GM12872 (cell line): ENCODE measurements at regions not wholly inside any gene's neighbourhood (a gene's known extent, or its start where the extent isn't known, plus 50 kb on each side); places are given as distances from the start of the nearest gene placed in this dataset.

Experiments
- TF ChIP-seq, protein P1 (sequence below): IDR thresholded peaks from 3 replicates; pipeline ENCODE4 v1.5.1; 2011; ENCODE audit warnings: low read depth, mild to moderate bottlenecking, low read length, moderate library complexity; ENCODE audit not compliant: insufficient read depth

- TF ChIP-seq, protein P1, sequence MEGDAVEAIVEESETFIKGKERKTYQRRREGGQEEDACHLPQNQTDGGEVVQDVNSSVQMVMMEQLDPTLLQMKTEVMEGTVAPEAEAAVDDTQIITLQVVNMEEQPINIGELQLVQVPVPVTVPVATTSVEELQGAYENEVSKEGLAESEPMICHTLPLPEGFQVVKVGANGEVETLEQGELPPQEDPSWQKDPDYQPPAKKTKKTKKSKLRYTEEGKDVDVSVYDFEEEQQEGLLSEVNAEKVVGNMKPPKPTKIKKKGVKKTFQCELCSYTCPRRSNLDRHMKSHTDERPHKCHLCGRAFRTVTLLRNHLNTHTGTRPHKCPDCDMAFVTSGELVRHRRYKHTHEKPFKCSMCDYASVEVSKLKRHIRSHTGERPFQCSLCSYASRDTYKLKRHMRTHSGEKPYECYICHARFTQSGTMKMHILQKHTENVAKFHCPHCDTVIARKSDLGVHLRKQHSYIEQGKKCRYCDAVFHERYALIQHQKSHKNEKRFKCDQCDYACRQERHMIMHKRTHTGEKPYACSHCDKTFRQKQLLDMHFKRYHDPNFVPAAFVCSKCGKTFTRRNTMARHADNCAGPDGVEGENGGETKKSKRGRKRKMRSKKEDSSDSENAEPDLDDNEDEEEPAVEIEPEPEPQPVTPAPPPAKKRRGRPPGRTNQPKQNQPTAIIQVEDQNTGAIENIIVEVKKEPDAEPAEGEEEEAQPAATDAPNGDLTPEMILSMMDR = no peak
Observed at GRCh38 chr12:102609996-102610395, 129.6 kb upstream of the IGF1 start.

GRCh38 chr12:102603021-102603420 lies 122.7 kb upstream of the IGF1 start:
- TF ChIP-seq, protein P1 = no peak

GRCh38 chr12:102602521-102602920 lies 122.2 kb upstream of the IGF1 start:
- TF ChIP-seq, protein P1 = no peak

GRCh38 chr12:102601621-102602020 lies 121.3 kb upstream of the IGF1 start:
- TF ChIP-seq, protein P1 = no peak

DNA sequence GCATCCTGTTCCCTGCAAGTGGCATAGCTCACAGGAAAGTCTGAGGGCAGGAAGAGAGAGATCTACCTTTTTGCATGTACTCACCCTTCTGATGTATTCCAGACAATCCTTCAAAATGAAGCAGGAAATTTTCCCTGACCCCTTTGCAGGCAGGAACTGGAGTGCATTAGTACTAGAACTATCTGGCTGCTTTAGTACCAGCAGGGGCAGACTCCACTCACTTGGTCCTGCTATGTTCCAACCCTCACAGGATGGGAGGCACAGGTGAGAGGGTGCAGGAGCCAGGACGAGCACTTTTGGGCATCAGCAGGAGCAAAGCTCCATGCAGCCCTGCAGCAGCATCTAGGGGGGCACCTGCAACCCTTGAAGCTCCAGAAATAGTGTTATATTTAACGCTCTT lies 116.3 kb upstream of the IGF1 start:
- TF ChIP-seq, protein P1 = no peak

DNA sequence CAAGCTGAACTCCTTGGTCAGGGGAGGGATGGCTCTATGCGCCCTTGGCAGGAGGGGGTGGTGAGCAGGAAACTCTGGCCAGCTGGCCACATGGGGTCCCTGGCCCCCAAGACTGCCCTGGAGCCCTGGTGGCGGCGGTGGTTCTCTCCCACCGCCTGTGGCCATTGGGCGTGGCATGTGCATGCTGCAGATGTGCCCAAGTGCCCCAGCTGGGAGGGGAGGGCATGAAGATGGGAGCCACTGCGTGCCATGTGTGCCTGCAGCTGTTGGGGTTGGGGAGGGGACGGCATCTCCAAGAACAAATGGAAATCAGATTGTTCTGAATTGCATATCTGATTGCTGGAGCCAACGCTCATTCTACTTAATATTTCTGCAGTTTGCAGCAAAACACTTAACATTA lies 115.7 kb upstream of the IGF1 start:
- TF ChIP-seq, protein P1 = no peak

DNA sequence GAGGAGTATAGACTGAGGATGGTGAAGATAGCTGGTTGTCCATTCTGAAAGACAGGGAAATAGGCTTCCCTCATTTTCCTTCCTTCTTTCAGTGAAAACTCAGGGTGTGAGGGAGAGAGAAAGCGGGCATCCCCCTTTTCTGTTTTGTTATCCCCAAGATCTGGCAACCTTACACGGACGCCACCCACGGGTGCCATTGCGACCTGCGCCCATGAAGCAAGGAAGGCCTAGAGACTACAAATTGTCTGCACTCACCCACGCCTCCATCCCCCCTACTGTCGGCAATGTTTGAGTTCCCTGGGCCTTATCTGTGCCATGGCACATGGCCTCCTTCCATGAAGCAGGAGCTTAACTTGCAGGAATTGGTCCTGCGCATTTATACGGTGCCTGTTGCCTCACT lies 115.0 kb upstream of the IGF1 start:
- TF ChIP-seq, protein P1 = no peak

DNA sequence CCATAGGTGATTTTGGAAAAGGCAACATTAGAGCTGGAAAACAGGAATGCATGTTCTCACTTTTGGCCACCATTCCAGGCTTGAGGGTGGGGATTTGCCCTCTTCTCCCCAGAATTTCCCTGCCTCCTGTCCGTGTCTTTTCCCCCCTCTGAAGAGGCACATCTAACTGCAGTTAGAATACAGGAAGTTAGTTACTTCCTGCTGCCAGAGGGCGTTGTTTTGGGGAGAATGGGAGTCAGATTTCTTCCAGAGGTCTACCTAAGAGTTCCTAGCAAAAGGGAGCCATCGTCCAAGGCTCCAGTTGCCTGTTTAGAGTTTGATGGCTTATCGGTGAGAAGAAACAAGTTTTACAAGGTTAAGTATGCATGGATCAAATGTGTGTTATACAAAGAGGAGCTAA lies 112.8 kb upstream of the IGF1 start:
- TF ChIP-seq, protein P1 = no peak
